ENCODE measurements at regions not wholly inside any gene's neighbourhood (a gene's known extent, or its start where the extent isn't known, plus 50 kb on each side); places are given as distances from the start of the nearest gene placed in this dataset.

GRCh38 chr2:18105929-18106328 lies 227.5 kb downstream of the KCNS3 start:
- Histone ChIP-seq H2BK5ac (ENCODE audit: low read depth, low read length) (no peak overlapping the region), H3K23ac (ENCODE audit: insufficient read length) (no peak overlapping the region), H3K79me2 (ENCODE audit: control insufficient read depth in 1 of 2, insufficient read depth in 2 of 2, low read length in 2 of 2) (no peaks in the 10 kb centered on the region), H3K9ac (replicated peaks in 1 of 4; ENCODE audit: extremely low read depth in 1 of 4, low read depth in 3 of 4, low read length in 3 of 4) (no peak overlapping the region), H3K56ac (replicated peaks; ENCODE audit: insufficient read length, low read depth, low read length) (no peak overlapping the region), H3K4me3 (ENCODE audit: extremely low read depth in 1 of 4, insufficient read depth in 2 of 4, low read depth in 3 of 4, low read length in 4 of 4) (no peak overlapping the region), H3K4ac (replicated peaks; ENCODE audit: insufficient read length, low read depth, low read length) (no peak overlapping the region), H3K14ac (ENCODE audit: insufficient read length) (no peak overlapping the region), H3K36me3 (ENCODE audit: control insufficient read depth in 2 of 4, insufficient read depth in 4 of 4, low read length in 3 of 4) (no peaks in the 10 kb centered on the region), H3K9me3 (ENCODE audit: insufficient read depth in 2 of 2, low read depth in 1 of 2, low read length in 1 of 2) (no peaks in the 10 kb centered on the region), H3K27ac (ENCODE audit: low read depth, low read length) (no peak overlapping the region), H2BK15ac (ENCODE audit: low read length) (no peak overlapping the region), H3K18ac (ENCODE audit: extremely low read depth, low read length) (no peak overlapping the region), H2BK12ac (ENCODE audit: low read depth, low read length) (no peak overlapping the region), H2AFZ (ENCODE audit: low read length) (no peak overlapping the region), H3K4me2 (ENCODE audit: insufficient read depth in 1 of 2, low read depth in 2 of 2, low read length in 2 of 2) (no peak overlapping the region), H2AK5ac (ENCODE audit: low read depth, low read length) (no peak overlapping the region), H4K8ac (ENCODE audit: extremely low read depth, insufficient read depth, low read length) (no peak overlapping the region), H3K4me1 (replicated peaks in 1 of 4; ENCODE audit: control insufficient read depth in 3 of 4, insufficient read depth in 4 of 4, low read length in 3 of 4) (no peaks in the 10 kb centered on the region), H4K91ac (replicated peaks; ENCODE audit: insufficient read length, low read length) (no peak overlapping the region), H2BK120ac (replicated peaks; ENCODE audit: low read depth, low read length) (no peak overlapping the region), H4K20me1 (replicated peaks in 1 of 2; ENCODE audit: control insufficient read depth in 1 of 2, insufficient read depth in 2 of 2, low read length in 2 of 2) (no peaks in the 10 kb centered on the region), H3K27me3 (replicated peaks in 1 of 4; ENCODE audit: control insufficient read depth in 3 of 4, extremely low read depth in 1 of 4, insufficient read depth in 3 of 4, low read length in 3 of 4) (no peaks in the 10 kb centered on the region), H3K23me2 (ENCODE audit: low read depth, low read length) (no peaks in the 10 kb centered on the region), H2BK20ac (ENCODE audit: low read length) (no peak overlapping the region), H3K79me1 (ENCODE audit: low read depth, low read length) (no peaks in the 10 kb centered on the region), H4K5ac (ENCODE audit: insufficient read length, low read depth, low read length) (no peak overlapping the region)
- WGBS, 2 experiments (ENCODE audit: extremely low coverage in 1 of 2, insufficient coverage in 1 of 2, insufficient read length in 1 of 2, insufficient replicate concordance in 2 of 2, low coverage in 1 of 2, low lambda C conversion rate in 2 of 2, missing lambda C conversion rate in 1 of 2), result 87% methylated on average over 1 of the region's 1 CpG; no CpG with 5 or more reads in 1 of the 2 experiments
- CTCF ChIA-PET (ENCODE audit: partially characterized antibody), result interaction anchor here (0.6 to 2.2 kb wide), 5 partner anchors 9 to 248 kb away, joined by 3 to 12 read pairs (median 3); no protein-coding TSS in a partner anchor
- POLR2A ChIA-PET (ENCODE audit: partially characterized antibody), result no interaction called here
- no peak for FAIRE-seq
- no peak for DNase-seq (ENCODE audit: low read depth in 1 of 2, low spot score in 2 of 2)
- TF ChIP-seq HDAC6 (IDR thresholded peaks at IDR 0.05; ENCODE audit: low read depth, low read length), result no peak
- peak; percentile 62; the same call in 1 of the 2 replicates for TF ChIP-seq MAFK (IDR thresholded peaks at IDR 0.05; ENCODE audit: low read depth, low read length)
- no peak for TF ChIP-seq SP1 (IDR thresholded peaks at IDR 0.05; ENCODE audit: low read depth, low read length)
- no peak for TF ChIP-seq RFX5 (IDR thresholded peaks at IDR 0.05; ENCODE audit: borderline replicate concordance, low read depth, low read length)
